ENCODE measurements at regions not wholly inside any gene's neighbourhood (a gene's known extent, or its start where the extent isn't known, plus 50 kb on each side); places are given as distances from the start of the nearest gene placed in this dataset.

- Histone ChIP-seq H3K27ac (ENCODE audit: low read depth in 2 of 2, low read length in 1 of 2) (peak overlapping the region; percentile 64 to 90; a peak in 3 of 4 replicates), H3K4me3 (ENCODE audit: low read depth in 2 of 2, low read length in 1 of 2) (no peak overlapping the region)
- WGBS (ENCODE audit: low lambda C conversion rate): 81% methylated on average over 2 of the region's 2 CpGs
Measured at GRCh38 chr7:93013446-93014061, 104.2 kb downstream of the SAMD9 start.

More at GRCh38 chr7:93013446-93014061, 104.2 kb downstream of the SAMD9 start:
- Histone ChIP-seq H3K9ac (no peak overlapping the region), H3K27me3 (ENCODE audit: insufficient read depth) (no peaks in the 10 kb centered on the region), H3F3A (replicated peaks; ENCODE audit: insufficient read depth) (peaks cover 22% of the 10 kb centered on the region), H3K4me2 (no peak overlapping the region), H3K4me1 (ENCODE audit: control insufficient read depth in 1 of 2, insufficient read depth in 2 of 2, low read depth in 1 of 2, low read length in 1 of 2) (peaks cover 14 to 33% of the 10 kb centered on the region in 2 experiments), H3K9me3 (no peaks in the 10 kb centered on the region), H3K36me3 (replicated peaks in 1 of 2; ENCODE audit: control insufficient read depth in 1 of 2, insufficient read depth in 2 of 2, low read length in 1 of 2) (no peaks in the 10 kb centered on the region), H4K20me1 (ENCODE audit: insufficient read depth) (no peaks in the 10 kb centered on the region), H3K9me2 (no peaks in the 10 kb centered on the region), H2AFZ (ENCODE audit: low read depth) (no peak overlapping the region; the same call in 1 of the 2 replicates), H3K79me2 (ENCODE audit: insufficient read depth) (no peaks in the 10 kb centered on the region)
- TF ChIP-seq USF1 (IDR thresholded peaks at IDR 0.05; ENCODE audit: borderline replicate concordance, low read depth) (no peak), REST (IDR thresholded peaks at IDR 0.05; ENCODE audit: low read depth, low read length) (peak; percentile 47; the same call in 1 of the 2 replicates)
- DNase-seq: no peak
- ChIA-PET CTCF (no interaction called here), POLR2A (no interaction called here)

Measured in SK-N-SH (cell line).